A172 (cell line): ENCODE measurements at regions not wholly inside any gene's neighbourhood (a gene's known extent, or its start where the extent isn't known, plus 50 kb on each side); places are given as distances from the start of the nearest gene placed in this dataset.

ENCODE experiments used
- DNase-seq: peaks from one replicate; pipeline ENCODE4 v3.0.0-alpha.2; 2015; ENCODE audit warnings: low spot score

DNA sequence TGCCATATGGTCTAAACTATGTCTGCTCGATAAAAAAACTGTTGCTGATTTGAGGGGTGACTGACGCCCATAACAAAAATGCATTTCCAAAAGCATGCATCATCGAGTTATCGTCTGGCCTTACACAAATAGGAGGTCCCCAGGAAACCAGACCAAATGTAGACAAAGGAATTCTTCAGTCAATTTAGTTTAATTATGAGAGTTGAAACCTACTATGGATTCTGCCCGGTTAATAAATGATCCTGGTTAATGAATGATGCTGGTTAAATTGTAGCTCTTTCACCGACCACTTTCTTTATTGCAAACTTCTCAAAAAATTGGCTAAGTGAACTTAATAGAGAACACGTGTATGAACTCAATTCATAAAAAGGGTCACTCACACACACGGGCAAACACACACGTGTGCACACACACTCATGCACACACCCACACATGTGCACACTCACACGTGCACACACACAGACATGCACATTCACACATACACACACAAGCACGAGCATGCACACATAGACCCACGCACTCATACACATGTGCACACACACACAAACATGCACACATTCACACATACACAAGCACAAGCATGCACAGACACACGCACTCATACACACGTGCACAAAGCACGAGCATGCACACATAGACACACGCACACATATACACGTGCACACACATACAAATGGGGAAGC, 59.0 kb upstream of the SALL3 start:
- DNase-seq: no peak

DNA sequence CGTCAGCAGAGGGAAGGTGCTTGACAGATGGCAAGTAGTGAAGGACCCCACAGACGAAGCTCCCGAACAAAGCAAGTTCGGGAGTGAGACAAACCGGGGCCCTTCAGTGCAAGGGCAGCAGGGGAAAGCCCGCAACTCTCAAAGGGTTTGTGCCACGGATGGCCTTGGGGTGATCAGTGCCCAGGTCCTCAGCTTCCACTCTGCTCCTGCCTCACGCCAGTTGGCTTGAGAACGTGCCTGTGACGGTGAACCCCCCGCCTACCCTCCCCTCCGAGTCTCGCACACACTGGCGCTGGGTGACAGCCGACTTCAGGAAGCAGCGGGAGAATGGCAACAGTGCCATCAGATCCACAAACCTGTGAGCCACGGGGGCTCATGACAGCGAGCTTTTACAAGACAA, 56.8 kb upstream of the SALL3 start:
- no peak for DNase-seq

- DNase-seq: no peak
Observed at GRCh38 chr18:78924301-78924700, 55.3 kb upstream of the SALL3 start.

GRCh38 chr18:78924786-78925540, 54.7 kb upstream of the SALL3 start:
- DNase-seq: no peak

GRCh38 chr18:78925557-78926242, 53.9 kb upstream of the SALL3 start:
- DNase-seq: no peak

DNA sequence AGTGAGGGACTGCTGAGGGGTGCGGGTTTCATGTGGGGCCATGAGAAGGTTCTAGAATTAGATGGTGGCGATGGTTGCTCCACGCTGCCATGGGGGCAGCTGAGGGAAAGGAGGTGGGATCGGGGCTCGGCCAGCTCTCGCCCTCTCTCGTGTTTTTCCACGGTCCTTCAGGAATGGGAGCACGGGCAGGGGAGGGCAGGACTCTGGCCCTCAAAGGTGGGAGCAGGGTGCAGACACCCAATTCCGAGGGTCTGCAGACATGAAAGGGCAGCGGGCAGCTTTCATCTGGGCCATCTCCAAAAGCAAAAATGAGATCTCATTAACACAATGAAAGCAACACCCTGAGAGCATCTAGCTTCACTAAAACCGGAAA, 53.4 kb upstream of the SALL3 start:
- DNase-seq: no peak

- no peak for DNase-seq
Observed at GRCh38 chr18:78927156-78927555, 52.5 kb upstream of the SALL3 start.

DNA sequence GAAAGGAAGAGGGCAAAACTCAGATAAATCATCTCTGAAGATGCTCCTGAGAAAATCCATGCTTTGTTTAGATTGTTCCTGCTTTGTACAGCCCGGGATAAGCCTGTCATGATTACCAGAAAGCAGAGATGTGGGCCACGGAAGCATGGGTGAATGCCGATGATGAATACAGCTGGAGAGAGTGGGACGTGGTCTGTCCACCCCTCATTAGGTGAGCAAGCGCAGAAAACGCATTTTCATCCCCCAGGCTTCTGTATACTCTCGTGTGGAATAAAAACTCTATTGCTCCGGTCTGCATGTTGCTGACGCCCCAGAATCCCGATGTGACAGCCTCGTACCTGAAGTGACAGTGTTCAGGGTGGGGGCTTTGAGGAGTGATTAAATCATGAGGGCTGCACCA, 52.0 kb upstream of the SALL3 start:
- DNase-seq: no peak

DNA sequence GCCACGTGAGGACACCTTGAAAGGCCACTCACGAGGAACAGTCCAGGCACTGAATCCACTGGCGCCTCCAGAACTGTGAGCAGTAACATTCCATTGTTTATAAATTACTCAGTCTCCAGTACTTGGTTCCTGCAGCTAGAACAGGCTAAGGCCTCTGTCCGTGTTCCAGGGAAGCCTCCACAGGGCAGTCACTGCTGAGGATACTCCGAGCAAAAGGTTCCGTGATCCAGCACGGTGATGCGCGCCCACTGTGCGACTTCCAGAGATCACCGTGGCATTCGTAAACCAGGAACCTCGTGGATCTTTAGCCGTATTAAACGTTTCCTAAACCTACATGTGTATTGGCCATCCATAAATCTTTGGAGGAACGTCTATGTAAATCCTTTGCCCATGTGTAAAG, 51.5 kb upstream of the SALL3 start:
- DNase-seq: no peak

DNA sequence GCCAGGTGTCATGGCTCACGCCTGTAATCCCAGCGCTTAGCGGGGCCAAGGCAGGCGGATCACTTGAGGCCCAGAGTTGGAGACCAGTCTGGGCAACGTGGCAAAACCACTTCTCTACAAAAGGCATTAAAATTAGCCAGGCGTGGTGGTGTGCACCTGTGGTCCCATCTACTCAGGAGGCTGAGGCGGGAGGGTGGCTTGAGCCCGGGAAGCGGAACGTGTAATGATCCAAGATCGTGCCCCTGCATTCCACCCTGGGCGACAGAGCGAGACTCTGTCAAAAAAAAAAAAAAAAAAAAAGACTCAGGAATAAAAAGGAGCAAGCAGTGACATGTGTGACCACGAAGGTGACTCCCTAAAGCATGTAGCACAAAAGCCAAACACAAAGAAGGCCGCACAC, 50.1 kb upstream of the SALL3 start:
- no peak for DNase-seq
